GM12864 (cell line): ENCODE measurements at regions not wholly inside any gene's neighbourhood (a gene's known extent, or its start where the extent isn't known, plus 50 kb on each side); places are given as distances from the start of the nearest gene placed in this dataset.

Experiments
- DNase-seq: peaks from one replicate; pipeline ENCODE4 v3.0.0-alpha.2; 2011; ENCODE audit warnings: low read depth
- H3K4me3 ChIP-seq: 2 replicates; pipeline ENCODE4 v1.5.1; 2011; ENCODE audit warnings: mild to moderate bottlenecking, low read depth, low read length, control low read depth
- CTCF ChIP-seq: IDR thresholded peaks from 2 replicates; pipeline ENCODE4 v1.5.1; 2011; ENCODE audit warnings: low read depth, mild to moderate bottlenecking, moderate library complexity, low read length, control low read depth, inconsistent platforms; ENCODE audit errors: missing control alignments

- DNase-seq: no peak
- H3K4me3 ChIP-seq: no peak overlapping the region
- no peak for TF ChIP-seq CTCF
Observed at GRCh38 chr5:125874717-125875116, 548.5 kb upstream of the GRAMD2B start.

DNA sequence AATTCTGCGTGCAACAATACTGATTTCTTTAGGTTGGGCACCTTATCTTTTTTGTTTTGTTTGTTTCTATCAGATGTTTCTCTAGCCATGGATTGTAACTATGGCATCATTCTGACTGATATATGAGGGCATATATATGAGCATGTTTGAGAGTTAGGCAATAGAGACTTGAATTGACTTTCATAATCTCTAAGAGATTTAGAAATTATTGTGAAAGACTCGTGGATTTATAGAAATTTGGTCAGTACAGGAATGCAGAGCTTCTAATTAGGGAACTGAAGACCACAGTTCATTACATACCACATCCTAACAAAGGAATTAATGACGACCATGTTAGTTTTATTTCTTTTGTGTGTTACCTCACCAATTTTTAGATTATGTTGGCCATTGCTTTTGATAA is 546.0 kb upstream of the GRAMD2B start:
- no peak for TF ChIP-seq CTCF
- H3K4me3 ChIP-seq: no peak overlapping the region
- DNase-seq: no peak

DNA sequence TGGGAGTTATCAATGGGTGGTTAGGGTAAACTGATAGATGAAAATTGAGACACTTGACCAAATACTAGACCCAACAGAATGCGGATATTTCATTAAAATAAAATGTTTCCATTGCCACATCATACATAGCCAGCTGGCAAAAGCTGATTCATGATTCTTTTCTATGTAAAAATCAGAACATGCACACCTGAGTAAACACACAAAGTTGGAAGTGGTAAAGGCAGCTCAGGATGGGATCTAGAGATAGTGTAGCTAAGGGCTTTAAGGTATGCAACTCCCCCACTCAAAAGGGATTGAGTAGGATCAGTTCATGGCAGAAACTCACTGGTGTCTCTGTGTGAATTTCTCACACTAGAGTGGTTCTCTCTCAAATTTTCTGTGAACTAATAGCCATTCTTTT is 541.1 kb upstream of the GRAMD2B start:
- H3K4me3 ChIP-seq: no peak overlapping the region
- no peak for DNase-seq
- TF ChIP-seq CTCF: no peak

GRCh38 chr5:125883223-125883622 is 540.0 kb upstream of the GRAMD2B start:
- H3K4me3 ChIP-seq: no peak overlapping the region
- TF ChIP-seq CTCF: no peak
- DNase-seq: no peak

DNA sequence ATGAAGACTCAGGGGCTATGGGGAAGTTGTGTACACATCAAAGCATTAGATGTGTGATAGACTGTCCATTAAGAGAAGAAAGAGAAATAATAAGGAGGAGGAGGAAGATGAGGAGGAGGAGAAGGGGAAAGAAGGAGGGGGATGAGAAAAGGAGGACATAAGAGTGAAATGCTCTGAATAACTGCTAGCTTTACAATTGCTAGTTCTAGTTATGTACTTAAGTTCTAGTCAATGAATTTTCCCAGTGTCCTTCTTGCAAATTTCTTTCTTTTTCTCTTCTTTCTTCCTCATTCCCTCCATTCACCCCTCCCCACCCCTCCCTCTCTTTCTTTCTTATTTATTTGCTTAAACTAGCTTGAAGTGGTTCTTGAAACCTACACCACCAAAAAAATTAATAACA is 534.9 kb upstream of the GRAMD2B start:
- TF ChIP-seq CTCF: no peak
- DNase-seq: no peak
- H3K4me3 ChIP-seq: no peak overlapping the region

- H3K4me3 ChIP-seq: no peak overlapping the region
- no peak for DNase-seq
- no peak for TF ChIP-seq CTCF
Observed at GRCh38 chr5:125890511-125890931, 532.7 kb upstream of the GRAMD2B start.

- no peak for DNase-seq
- H3K4me3 ChIP-seq: no peak overlapping the region
- no peak for TF ChIP-seq CTCF
Observed at GRCh38 chr5:125891061-125891725, 532.0 kb upstream of the GRAMD2B start.
